GM19035 (cell line): ENCODE measurements at regions not wholly inside any gene's neighbourhood (a gene's known extent, or its start where the extent isn't known, plus 50 kb on each side); places are given as distances from the start of the nearest gene placed in this dataset.
"Not testable (repeated sequence)": the region's sequence is repeated elsewhere in the genome, so short reads cannot be mapped to it uniquely, and the experiment has no call there.

Experiments
- ATAC-seq: cut with Tn5 transposase; IDR thresholded peaks from one replicate; pipeline ENCODE4 v1.9.1; 2021; ENCODE audit not compliant: unreplicated experiment

- ATAC-seq: not testable (repeated sequence)
Observed at GRCh38 chr1:95297906-95298305, 63.9 kb downstream of the RWDD3 start.

- no peak for ATAC-seq
Observed at GRCh38 chr1:95301091-95301490, 67.1 kb downstream of the RWDD3 start.

- no peak for ATAC-seq
Observed at GRCh38 chr1:95301614-95302013, 67.6 kb downstream of the RWDD3 start.

- ATAC-seq: no peak
Observed at GRCh38 chr1:95304803-95305202, 70.8 kb downstream of the RWDD3 start.

- ATAC-seq: no peak
Observed at GRCh38 chr1:95308276-95309030, 74.4 kb downstream of the RWDD3 start.

GRCh38 chr1:95309031-95309471, 75.0 kb downstream of the RWDD3 start:
- ATAC-seq: no peak

- ATAC-seq: no peak
Observed at GRCh38 chr1:95311014-95311413, 77.0 kb downstream of the RWDD3 start.

- ATAC-seq: no peak
Observed at GRCh38 chr1:95311762-95312161, 77.8 kb downstream of the RWDD3 start.

GRCh38 chr1:95312181-95312580, 78.2 kb downstream of the RWDD3 start:
- no peak for ATAC-seq

- no peak for ATAC-seq
Observed at GRCh38 chr1:95313527-95313926, 79.5 kb downstream of the RWDD3 start.

GRCh38 chr1:95321531-95321930, 87.5 kb downstream of the RWDD3 start:
- ATAC-seq: no peak

GRCh38 chr1:95323123-95323522, 89.1 kb downstream of the RWDD3 start:
- no peak for ATAC-seq

- no peak for ATAC-seq
Observed at GRCh38 chr1:95325349-95325748, 91.3 kb downstream of the RWDD3 start.

- ATAC-seq: no peak
Observed at GRCh38 chr1:95326023-95326422, 92.0 kb downstream of the RWDD3 start.

- ATAC-seq: no peak
Observed at GRCh38 chr1:95332754-95333153, 98.7 kb downstream of the RWDD3 start.

GRCh38 chr1:95339377-95339776, 105.4 kb downstream of the RWDD3 start:
- no peak for ATAC-seq

- ATAC-seq: no peak
Observed at GRCh38 chr1:95340061-95340460, 106.1 kb downstream of the RWDD3 start.

- no peak for ATAC-seq
Observed at GRCh38 chr1:95352767-95353166, 118.8 kb downstream of the RWDD3 start.

GRCh38 chr1:95353194-95353593, 119.2 kb downstream of the RWDD3 start:
- ATAC-seq: no peak

GRCh38 chr1:95364546-95364945, 130.5 kb downstream of the RWDD3 start:
- no peak for ATAC-seq

- ATAC-seq: no peak
Observed at GRCh38 chr1:95366498-95366897, 132.5 kb downstream of the RWDD3 start.

- no peak for ATAC-seq
Observed at GRCh38 chr1:95368178-95368577, 134.2 kb downstream of the RWDD3 start.
